ENCODE measurements at regions not wholly inside any gene's neighbourhood (a gene's known extent, or its start where the extent isn't known, plus 50 kb on each side); places are given as distances from the start of the nearest gene placed in this dataset.

DNA sequence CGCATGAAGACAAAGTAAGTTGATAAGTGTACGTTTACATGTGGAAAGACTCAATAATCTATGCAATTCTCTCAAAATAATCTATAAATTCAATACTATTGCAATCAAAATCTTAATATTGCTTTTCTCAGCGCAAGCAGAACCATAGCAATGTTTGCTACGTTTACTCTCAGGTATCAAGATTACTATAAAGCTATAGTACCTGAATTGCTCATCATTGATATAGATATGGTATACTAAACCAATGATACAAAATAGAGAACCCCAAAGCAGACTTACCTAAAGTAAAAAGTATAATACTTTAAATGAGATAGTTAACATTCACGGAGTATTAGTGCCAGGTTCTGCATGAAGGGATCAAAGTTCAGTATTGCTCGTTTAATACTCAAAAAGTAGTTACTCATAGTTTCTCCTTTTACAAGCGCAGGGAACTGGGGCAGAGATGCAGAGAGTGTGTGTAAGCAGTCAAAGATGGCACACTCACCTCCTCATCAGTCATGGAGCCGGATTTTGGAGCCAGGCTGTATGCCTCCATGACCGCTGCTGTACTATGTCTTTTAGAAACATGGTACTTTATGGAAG lies 391.0 kb upstream of the ID2 start (continued):
- TF ChIP-seq, protein P1, sequence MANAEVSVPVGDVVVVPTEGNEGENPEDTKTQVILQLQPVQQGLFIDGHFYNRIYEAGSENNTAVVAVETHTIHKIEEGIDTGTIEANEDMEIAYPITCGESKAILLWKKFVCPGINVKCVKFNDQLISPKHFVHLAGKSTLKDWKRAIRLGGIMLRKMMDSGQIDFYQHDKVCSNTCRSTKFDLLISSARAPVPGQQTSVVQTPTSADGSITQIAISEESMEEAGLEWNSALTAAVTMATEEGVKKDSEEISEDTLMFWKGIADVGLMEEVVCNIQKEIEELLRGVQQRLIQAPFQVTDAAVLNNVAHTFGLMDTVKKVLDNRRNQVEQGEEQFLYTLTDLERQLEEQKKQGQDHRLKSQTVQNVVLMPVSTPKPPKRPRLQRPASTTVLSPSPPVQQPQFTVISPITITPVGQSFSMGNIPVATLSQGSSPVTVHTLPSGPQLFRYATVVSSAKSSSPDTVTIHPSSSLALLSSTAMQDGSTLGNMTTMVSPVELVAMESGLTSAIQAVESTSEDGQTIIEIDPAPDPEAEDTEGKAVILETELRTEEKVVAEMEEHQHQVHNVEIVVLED (CRISPR knock-in tag; IDR thresholded peaks at IDR 0.05) = no peak
- TF ChIP-seq ZNF12 (CRISPR knock-in tag; IDR thresholded peaks at IDR 0.05) = no peak
- TF ChIP-seq, protein P2, sequence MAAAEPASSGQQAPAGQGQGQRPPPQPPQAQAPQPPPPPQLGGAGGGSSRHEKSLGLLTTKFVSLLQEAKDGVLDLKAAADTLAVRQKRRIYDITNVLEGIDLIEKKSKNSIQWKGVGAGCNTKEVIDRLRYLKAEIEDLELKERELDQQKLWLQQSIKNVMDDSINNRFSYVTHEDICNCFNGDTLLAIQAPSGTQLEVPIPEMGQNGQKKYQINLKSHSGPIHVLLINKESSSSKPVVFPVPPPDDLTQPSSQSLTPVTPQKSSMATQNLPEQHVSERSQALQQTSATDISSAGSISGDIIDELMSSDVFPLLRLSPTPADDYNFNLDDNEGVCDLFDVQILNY (CRISPR knock-in tag; IDR thresholded peaks at IDR 0.05) = no peak
- no peak for TF ChIP-seq PURB (CRISPR knock-in tag; IDR thresholded peaks at IDR 0.05; ENCODE audit: low read depth)
- no peak for TF ChIP-seq FOXP1 (CRISPR knock-in tag; IDR thresholded peaks at IDR 0.05)
- TF ChIP-seq NCOR1 (IDR thresholded peaks at IDR 0.05) = no peak
- TF ChIP-seq, protein P3, sequence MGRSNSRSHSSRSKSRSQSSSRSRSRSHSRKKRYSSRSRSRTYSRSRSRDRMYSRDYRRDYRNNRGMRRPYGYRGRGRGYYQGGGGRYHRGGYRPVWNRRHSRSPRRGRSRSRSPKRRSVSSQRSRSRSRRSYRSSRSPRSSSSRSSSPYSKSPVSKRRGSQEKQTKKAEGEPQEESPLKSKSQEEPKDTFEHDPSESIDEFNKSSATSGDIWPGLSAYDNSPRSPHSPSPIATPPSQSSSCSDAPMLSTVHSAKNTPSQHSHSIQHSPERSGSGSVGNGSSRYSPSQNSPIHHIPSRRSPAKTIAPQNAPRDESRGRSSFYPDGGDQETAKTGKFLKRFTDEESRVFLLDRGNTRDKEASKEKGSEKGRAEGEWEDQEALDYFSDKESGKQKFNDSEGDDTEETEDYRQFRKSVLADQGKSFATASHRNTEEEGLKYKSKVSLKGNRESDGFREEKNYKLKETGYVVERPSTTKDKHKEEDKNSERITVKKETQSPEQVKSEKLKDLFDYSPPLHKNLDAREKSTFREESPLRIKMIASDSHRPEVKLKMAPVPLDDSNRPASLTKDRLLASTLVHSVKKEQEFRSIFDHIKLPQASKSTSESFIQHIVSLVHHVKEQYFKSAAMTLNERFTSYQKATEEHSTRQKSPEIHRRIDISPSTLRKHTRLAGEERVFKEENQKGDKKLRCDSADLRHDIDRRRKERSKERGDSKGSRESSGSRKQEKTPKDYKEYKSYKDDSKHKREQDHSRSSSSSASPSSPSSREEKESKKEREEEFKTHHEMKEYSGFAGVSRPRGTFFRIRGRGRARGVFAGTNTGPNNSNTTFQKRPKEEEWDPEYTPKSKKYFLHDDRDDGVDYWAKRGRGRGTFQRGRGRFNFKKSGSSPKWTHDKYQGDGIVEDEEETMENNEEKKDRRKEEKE (IDR thresholded peaks at IDR 0.05; ENCODE audit: borderline replicate concordance in 1 of 2, control insufficient read depth in 1 of 2, low read depth in 2 of 2, low read length in 1 of 2) = no peak
- TF ChIP-seq RBM39 (optimal IDR thresholded peaks at IDR 0.05; ENCODE audit: low read depth, low read length) = no peak
- TF ChIP-seq XRCC5 (IDR thresholded peaks at IDR 0.05; ENCODE audit: low read depth, low read length) = no peak
- no peak for TF ChIP-seq GABPB2 (CRISPR knock-in tag; conservative IDR thresholded peaks at IDR 0.05)
- TF ChIP-seq HCFC1 (IDR thresholded peaks at IDR 0.05; ENCODE audit: low read depth, low read length) = no peak
- no peak for TF ChIP-seq ZKSCAN8 (CRISPR knock-in tag; IDR thresholded peaks at IDR 0.05)

Measured in K562 (cell line).